ENCODE measurements at regions not wholly inside any gene's neighbourhood (a gene's known extent, or its start where the extent isn't known, plus 50 kb on each side); places are given as distances from the start of the nearest gene placed in this dataset.

DNA sequence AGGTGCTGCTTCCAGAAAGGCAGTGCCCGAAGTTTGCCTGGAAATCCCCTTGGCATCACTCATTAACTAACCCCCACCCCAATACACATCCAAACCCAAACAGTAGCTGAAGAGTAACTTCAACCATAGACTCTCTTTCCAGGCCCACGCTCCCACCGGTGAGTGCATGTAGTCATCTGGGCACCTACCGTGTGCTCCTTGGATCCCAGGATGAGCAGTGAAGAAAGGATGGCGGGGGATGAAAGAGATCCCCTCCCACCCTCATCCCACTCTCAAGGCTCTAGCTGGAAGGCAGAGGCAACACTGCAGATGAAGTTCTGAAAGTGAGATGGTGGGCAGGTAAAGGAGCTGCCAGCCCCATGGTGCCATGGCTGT is 305.0 kb downstream of the SOX9 start:
- TF ChIP-seq POLR2AphosphoS5 (IDR thresholded peaks at IDR 0.05; ENCODE audit: low read depth, low read length) (no peak), TAF1 (IDR thresholded peaks at IDR 0.05; ENCODE audit: borderline replicate concordance, insufficient read depth, low read length) (no peak), SIN3A (IDR thresholded peaks at IDR 0.05; ENCODE audit: borderline replicate concordance, insufficient read depth, low read length) (no peak)
- TF ChIP-seq, protein P1, sequence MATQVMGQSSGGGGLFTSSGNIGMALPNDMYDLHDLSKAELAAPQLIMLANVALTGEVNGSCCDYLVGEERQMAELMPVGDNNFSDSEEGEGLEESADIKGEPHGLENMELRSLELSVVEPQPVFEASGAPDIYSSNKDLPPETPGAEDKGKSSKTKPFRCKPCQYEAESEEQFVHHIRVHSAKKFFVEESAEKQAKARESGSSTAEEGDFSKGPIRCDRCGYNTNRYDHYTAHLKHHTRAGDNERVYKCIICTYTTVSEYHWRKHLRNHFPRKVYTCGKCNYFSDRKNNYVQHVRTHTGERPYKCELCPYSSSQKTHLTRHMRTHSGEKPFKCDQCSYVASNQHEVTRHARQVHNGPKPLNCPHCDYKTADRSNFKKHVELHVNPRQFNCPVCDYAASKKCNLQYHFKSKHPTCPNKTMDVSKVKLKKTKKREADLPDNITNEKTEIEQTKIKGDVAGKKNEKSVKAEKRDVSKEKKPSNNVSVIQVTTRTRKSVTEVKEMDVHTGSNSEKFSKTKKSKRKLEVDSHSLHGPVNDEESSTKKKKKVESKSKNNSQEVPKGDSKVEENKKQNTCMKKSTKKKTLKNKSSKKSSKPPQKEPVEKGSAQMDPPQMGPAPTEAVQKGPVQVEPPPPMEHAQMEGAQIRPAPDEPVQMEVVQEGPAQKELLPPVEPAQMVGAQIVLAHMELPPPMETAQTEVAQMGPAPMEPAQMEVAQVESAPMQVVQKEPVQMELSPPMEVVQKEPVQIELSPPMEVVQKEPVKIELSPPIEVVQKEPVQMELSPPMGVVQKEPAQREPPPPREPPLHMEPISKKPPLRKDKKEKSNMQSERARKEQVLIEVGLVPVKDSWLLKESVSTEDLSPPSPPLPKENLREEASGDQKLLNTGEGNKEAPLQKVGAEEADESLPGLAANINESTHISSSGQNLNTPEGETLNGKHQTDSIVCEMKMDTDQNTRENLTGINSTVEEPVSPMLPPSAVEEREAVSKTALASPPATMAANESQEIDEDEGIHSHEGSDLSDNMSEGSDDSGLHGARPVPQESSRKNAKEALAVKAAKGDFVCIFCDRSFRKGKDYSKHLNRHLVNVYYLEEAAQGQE (IDR thresholded peaks at IDR 0.05; ENCODE audit: insufficient read depth in 1 of 2, low read depth in 2 of 2, low read length in 2 of 2), result no peak

Data from PFSK-1 (cell line).